NB4 (cell line): ENCODE measurements at regions not wholly inside any gene's neighbourhood (a gene's known extent, or its start where the extent isn't known, plus 50 kb on each side); places are given as distances from the start of the nearest gene placed in this dataset.
"Not testable (repeated sequence)": the region's sequence is repeated elsewhere in the genome, so short reads cannot be mapped to it uniquely, and the experiment has no call there.

Experiments used
- DNase-seq: peaks from one replicate; pipeline ENCODE4 v3.0.0; 2010; ENCODE audit warnings: low read depth
- H3K4me3 ChIP-seq: one replicate; pipeline ENCODE4 v1.5.1; 2011; ENCODE audit warnings: mild to moderate bottlenecking, low read depth, low read length, moderate library complexity
- CTCF ChIP-seq: IDR thresholded peaks from one replicate; pipeline ENCODE4 v1.5.1; 2012; ENCODE audit warnings: low read depth, low read length
- MAX ChIP-seq: IDR thresholded peaks from 2 replicates; pipeline ENCODE4 v1.6.1; 2011; ENCODE audit warnings: low read depth, low read length
- MYC ChIP-seq: IDR thresholded peaks from 2 replicates; pipeline ENCODE4 v1.6.1; 2011; ENCODE audit warnings: low read depth, low read length
- POLR2A ChIP-seq: IDR thresholded peaks from 2 replicates; pipeline ENCODE4 v1.6.1; 2011; ENCODE audit warnings: mild to moderate bottlenecking; ENCODE audit not compliant: insufficient read length; ENCODE audit errors: extremely low read depth

- DNase-seq, result peak; percentile 31
- H3K4me3 ChIP-seq, result no peak overlapping the region
- TF ChIP-seq MAX, result no peak
- TF ChIP-seq MYC, result no peak
Observed at GRCh38 chr3:40895109-40895508, 304.2 kb upstream of the CTNNB1 start.

- DNase-seq, result no peak
- no peak overlapping the region for H3K4me3 ChIP-seq
- TF ChIP-seq MAX (no peak), POLR2A (no peak), CTCF (no peak), MYC (no peak)
Observed at GRCh38 chr3:40899286-40899712, 300.0 kb upstream of the CTNNB1 start.

- no peak for DNase-seq
- H3K4me3 ChIP-seq, result no peak overlapping the region
- TF ChIP-seq MAX (no peak), POLR2A (no peak), CTCF (no peak), MYC (no peak)
Observed at GRCh38 chr3:40901298-40901697, 298.0 kb upstream of the CTNNB1 start.

- TF ChIP-seq CTCF, result no peak
- TF ChIP-seq MYC, result no peak
- H3K4me3 ChIP-seq, result no peak overlapping the region
- DNase-seq, result no peak
Observed at GRCh38 chr3:40901796-40902195, 297.5 kb upstream of the CTNNB1 start.

GRCh38 chr3:40907907-40908465 is 291.3 kb upstream of the CTNNB1 start:
- not testable (repeated sequence) for H3K4me3 ChIP-seq, DNase-seq

GRCh38 chr3:40908612-40909011 is 290.7 kb upstream of the CTNNB1 start:
- DNase-seq, result no peak
- no peak overlapping the region for H3K4me3 ChIP-seq
- TF ChIP-seq CTCF (no peak), POLR2A (no peak), MAX (no peak), MYC (no peak)

- no peak for DNase-seq
- TF ChIP-seq MYC (no peak), MAX (no peak), CTCF (no peak), POLR2A (no peak)
- no peak overlapping the region for H3K4me3 ChIP-seq
Observed at GRCh38 chr3:40911264-40911663, 288.0 kb upstream of the CTNNB1 start.
